Neural cell (in vitro differentiated cells): ENCODE measurements at regions not wholly inside any gene's neighbourhood (a gene's known extent, or its start where the extent isn't known, plus 50 kb on each side); places are given as distances from the start of the nearest gene placed in this dataset.

Source experiments
- CTCF ChIP-seq: fragments of 450-650 bp; IDR thresholded peaks from 2 replicates; pipeline ENCODE4 v1.5.1; 2014; ENCODE audit warnings: antibody characterized with exemption, mild to moderate bottlenecking, moderate library complexity; ENCODE audit not compliant: poor library complexity, severe bottlenecking
- EP300 ChIP-seq: fragments of 450-650 bp; conservative IDR thresholded peaks from 2 replicates; pipeline ENCODE4 v1.6.1; 2014; ENCODE audit warnings: antibody characterized with exemption, mild to moderate bottlenecking, moderate library complexity; ENCODE audit not compliant: poor library complexity, severe bottlenecking
- EZH2 ChIP-seq: fragments of 200-600, 300-800 bp; shearing (Covaris generic), sonication (generic); IDR thresholded peaks from 2 replicates; pipeline ENCODE4 v1.6.1; 2014; ENCODE audit warnings: antibody characterized with exemption, low read length, borderline replicate concordance, mild to moderate bottlenecking; ENCODE audit not compliant: insufficient read depth, poor library complexity, severe bottlenecking
- MXI1 ChIP-seq: fragments of 450-650 bp; conservative IDR thresholded peaks from 2 replicates; pipeline ENCODE4 v1.6.1; 2014; ENCODE audit warnings: antibody characterized with exemption, mild to moderate bottlenecking; ENCODE audit not compliant: poor library complexity, severe bottlenecking
- POLR2AphosphoS5 ChIP-seq: IDR thresholded peaks from 2 replicates; pipeline ENCODE4 v1.6.1; 2012
- SMC3 ChIP-seq: fragments of 450-650 bp; conservative IDR thresholded peaks from 2 replicates; pipeline ENCODE4 v1.6.1; 2014; ENCODE audit warnings: antibody characterized with exemption, mild to moderate bottlenecking, moderate library complexity; ENCODE audit not compliant: poor library complexity

- TF ChIP-seq CTCF (no peak), MXI1 (no peak), POLR2AphosphoS5 (no peak), EZH2 (no peak), EP300 (no peak), SMC3 (no peak)
These were observed 70.0 kb upstream of the SFMBT2 start for GRCh38 chr10:7480742-7481367.
